BE2C (cell line): ENCODE measurements at regions not wholly inside any gene's neighbourhood (a gene's known extent, or its start where the extent isn't known, plus 50 kb on each side); places are given as distances from the start of the nearest gene placed in this dataset.

Experiments used
- DNase-seq: peaks from one replicate; pipeline ENCODE4 v3.0.0-alpha.2; 2020
- H3K27me3 ChIP-seq: fragments of 250-450 bp; sonication (Bioruptor Pico); 2 replicates; pipeline ENCODE4 v1.5.1; 2020; ENCODE audit warnings: mild to moderate bottlenecking
- H3K36me3 ChIP-seq: fragments of 250-450 bp; sonication (Bioruptor Pico); 2 replicates; pipeline ENCODE4 v1.5.1; 2020; ENCODE audit warnings: mild to moderate bottlenecking
- H3K4me1 ChIP-seq: fragments of 250-450 bp; sonication (Bioruptor Pico); 2 replicates; pipeline ENCODE4 v1.5.1; 2020
- H3K4me3 ChIP-seq: 2 replicates; pipeline ENCODE4 v1.5.1; 2011; ENCODE audit warnings: low read depth, low read length
- H3K9me3 ChIP-seq: fragments of 250-450 bp; sonication (Bioruptor Pico); 2 replicates; pipeline ENCODE4 v1.5.1; 2020
- TF ChIP-seq, protein P1 (sequence below): IDR thresholded peaks from 2 replicates; pipeline ENCODE4 v1.5.1; 2012; ENCODE audit warnings: mild to moderate bottlenecking, low read depth, low read length

DNA sequence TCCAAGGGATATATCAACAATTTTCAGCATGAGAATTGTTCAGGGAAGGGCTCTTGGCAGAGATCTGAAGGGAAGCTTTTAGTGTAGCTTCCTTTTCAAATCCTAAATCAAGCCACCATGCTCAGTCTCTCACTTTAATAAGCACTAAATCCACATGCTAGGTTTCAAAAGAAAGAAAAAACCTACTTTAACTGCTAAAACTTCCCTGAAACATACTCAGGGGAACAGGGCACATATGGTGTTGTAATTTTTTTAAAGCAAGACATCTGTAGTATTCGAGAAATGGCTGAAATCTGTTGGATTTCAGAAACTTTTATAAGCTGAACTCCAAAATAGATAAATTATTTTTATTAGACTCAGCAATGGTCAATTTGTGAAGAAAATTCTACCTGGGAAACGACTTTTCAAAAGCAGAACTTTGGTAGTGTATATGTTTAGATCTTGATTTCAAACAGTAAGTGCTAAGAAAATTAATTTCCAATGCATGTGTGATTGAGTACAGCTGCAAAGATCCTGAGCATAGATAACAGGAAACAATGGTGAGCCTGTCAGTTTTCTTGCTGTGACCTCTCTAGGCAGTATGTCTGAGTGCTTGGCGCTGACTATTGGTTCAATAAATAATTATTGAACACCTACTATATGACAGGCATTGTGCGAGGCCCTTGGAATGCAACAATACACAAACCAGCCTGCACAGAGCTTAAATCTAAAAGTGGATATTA, 804.5 kb upstream of the SOX9 start:
- H3K4me3 ChIP-seq = no peak overlapping the region
- no peaks in the 10 kb centered on the region for H3K36me3 ChIP-seq
- no peak for DNase-seq
- no peaks in the 10 kb centered on the region for H3K4me1 ChIP-seq
- no peaks in the 10 kb centered on the region for H3K27me3 ChIP-seq
- no peaks in the 10 kb centered on the region for H3K9me3 ChIP-seq
- TF ChIP-seq, protein P1, sequence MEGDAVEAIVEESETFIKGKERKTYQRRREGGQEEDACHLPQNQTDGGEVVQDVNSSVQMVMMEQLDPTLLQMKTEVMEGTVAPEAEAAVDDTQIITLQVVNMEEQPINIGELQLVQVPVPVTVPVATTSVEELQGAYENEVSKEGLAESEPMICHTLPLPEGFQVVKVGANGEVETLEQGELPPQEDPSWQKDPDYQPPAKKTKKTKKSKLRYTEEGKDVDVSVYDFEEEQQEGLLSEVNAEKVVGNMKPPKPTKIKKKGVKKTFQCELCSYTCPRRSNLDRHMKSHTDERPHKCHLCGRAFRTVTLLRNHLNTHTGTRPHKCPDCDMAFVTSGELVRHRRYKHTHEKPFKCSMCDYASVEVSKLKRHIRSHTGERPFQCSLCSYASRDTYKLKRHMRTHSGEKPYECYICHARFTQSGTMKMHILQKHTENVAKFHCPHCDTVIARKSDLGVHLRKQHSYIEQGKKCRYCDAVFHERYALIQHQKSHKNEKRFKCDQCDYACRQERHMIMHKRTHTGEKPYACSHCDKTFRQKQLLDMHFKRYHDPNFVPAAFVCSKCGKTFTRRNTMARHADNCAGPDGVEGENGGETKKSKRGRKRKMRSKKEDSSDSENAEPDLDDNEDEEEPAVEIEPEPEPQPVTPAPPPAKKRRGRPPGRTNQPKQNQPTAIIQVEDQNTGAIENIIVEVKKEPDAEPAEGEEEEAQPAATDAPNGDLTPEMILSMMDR = no peak

DNA sequence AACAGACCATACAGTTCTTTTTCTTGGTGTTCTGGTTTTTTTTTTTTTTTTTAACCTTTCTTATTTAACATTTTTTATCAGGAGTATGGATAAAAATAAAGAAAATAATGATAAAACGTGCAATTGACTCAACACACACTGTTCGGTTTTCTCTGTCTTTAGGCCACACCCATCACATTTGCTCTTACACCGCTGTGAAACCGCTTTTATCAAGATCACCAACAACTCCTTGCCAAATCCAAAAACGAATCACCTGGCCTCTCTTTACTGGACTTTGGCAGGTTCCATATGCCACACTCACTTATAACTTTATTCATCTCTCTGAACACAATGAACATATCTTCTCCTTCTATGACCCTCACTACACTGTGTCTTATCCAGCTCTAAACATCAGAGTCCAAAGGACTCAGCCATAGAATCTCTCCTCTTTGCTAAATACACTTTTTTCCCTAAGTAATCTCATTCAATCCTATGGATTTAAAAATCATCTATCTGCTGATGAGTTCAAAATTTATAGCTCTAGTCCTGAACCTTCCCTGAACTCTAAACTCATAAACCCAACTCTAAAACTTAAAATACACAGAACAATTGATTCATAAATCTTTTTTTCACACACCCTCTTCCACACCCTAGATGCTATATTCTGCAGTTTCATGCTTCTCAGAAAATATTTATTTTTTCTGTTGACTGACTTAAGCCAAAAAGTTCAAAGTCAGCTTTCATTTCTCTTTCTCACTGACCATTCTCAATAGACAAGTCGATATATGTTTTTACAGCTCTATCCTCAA, 800.6 kb upstream of the SOX9 start:
- TF ChIP-seq, protein P1 = no peak
- Histone ChIP-seq H3K36me3 (no peaks in the 10 kb centered on the region), H3K4me1 (no peaks in the 10 kb centered on the region), H3K27me3 (no peaks in the 10 kb centered on the region), H3K9me3 (no peaks in the 10 kb centered on the region), H3K4me3 (no peak overlapping the region)
- DNase-seq = no peak

DNA sequence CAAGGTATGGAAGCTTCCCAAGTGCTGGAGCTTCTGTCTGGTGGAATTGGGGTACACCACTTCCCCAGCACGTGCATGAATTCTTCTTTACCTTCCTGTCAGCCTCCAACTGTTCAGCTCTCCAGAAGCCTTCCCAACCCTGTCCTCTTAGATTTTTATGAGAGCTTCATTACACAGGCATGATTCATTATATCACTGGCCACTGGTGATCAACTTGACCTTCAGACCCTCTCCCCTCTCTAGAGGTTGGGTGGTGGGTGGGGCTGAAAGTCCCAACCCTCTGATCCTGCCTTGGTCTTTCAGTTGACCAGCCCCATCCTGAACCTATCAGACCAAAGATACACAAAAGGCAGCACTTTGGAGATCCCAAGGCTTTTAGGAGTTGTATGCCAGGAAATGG, 795.7 kb upstream of the SOX9 start:
- no peak for DNase-seq
- no peaks in the 10 kb centered on the region for H3K9me3 ChIP-seq
- H3K27me3 ChIP-seq = no peaks in the 10 kb centered on the region
- no peak overlapping the region for H3K4me3 ChIP-seq
- no peaks in the 10 kb centered on the region for H3K4me1 ChIP-seq
- TF ChIP-seq, protein P1 = no peak
- H3K36me3 ChIP-seq = no peaks in the 10 kb centered on the region

DNA sequence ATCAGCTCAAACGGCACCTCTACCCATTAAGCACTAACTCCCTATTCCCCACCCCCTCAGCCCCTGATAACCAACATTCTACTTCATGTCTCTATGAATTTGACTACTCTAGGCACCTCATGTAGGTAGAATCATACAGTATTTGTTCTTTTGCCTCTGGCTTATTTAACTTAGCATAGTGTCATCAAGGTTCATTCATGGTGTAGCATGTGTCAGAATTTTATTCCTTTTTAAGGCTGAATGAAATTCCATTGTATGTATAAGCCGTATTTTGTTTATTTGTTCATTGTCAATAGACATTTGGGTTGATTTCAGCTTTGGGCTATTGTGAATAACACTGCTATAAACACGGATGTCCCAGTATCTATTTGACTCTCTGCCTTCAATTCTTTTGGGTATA, 794.9 kb upstream of the SOX9 start:
- Histone ChIP-seq H3K27me3 (no peaks in the 10 kb centered on the region), H3K4me1 (no peaks in the 10 kb centered on the region), H3K36me3 (no peaks in the 10 kb centered on the region), H3K9me3 (no peaks in the 10 kb centered on the region), H3K4me3 (no peak overlapping the region)
- TF ChIP-seq, protein P1 = no peak
- no peak for DNase-seq

DNA sequence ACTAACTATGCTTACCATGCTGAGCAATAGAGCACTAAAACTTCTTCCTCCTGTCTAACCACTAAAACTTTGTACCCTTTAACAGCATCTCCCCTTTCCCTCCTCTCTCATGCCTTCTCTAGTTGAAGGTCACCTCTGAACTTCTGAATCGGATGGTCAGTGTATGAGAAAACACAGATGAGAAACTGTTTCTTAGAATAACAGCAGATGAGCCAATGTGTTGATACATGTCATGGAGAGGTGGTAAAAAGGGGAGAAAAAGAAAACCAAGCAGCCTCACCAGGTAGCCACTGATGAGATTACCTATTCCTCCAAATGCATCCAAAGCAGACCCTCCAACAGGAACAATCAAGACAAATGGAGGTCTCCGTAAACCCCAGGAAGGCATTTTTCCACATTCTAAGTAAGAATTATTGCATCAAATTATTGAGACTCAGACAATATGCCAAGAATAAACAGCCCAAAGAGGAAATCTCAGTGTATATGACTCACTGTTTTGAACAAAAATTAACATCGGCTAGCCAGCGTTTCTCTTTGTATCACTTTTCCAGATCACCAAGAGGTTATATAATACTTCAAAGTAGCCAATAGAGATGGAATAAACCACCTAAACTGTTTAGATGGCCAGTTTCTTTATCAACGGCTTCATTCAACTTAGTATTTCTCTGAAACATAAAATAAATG, 793.3 kb upstream of the SOX9 start:
- no peaks in the 10 kb centered on the region for H3K4me1 ChIP-seq
- no peak overlapping the region for H3K4me3 ChIP-seq
- H3K36me3 ChIP-seq = no peaks in the 10 kb centered on the region
- no peaks in the 10 kb centered on the region for H3K27me3 ChIP-seq
- TF ChIP-seq, protein P1 = no peak
- DNase-seq = no peak
- no peaks in the 10 kb centered on the region for H3K9me3 ChIP-seq
